Loucy (cell line): ENCODE measurements at regions not wholly inside any gene's neighbourhood (a gene's known extent, or its start where the extent isn't known, plus 50 kb on each side); places are given as distances from the start of the nearest gene placed in this dataset.

ENCODE experiments used
- H2AFZ ChIP-seq: fragments of 200-600 bp; sonication (generic); 2 replicates; pipeline ENCODE4 v1.6.0; 2016; ENCODE audit warnings: antibody characterized with exemption, mild to moderate bottlenecking, low read length, moderate library complexity
- H3F3A ChIP-seq: fragments of 200-600 bp; 2 replicates; pipeline ENCODE4 v1.6.0; 2016; ENCODE audit warnings: antibody characterized with exemption, low read depth, mild to moderate bottlenecking
- H3K27me3 ChIP-seq: fragments of 200-600 bp; sonication (generic); 2 replicates; pipeline ENCODE4 v1.6.1; 2014; ENCODE audit warnings: low read length, mild to moderate bottlenecking; ENCODE audit not compliant: insufficient read depth, poor library complexity, severe bottlenecking
- H3K36me3 ChIP-seq: fragments of 200-600 bp; sonication (generic); 2 replicates; pipeline ENCODE4 v1.6.1; 2016; ENCODE audit warnings: low read length; ENCODE audit not compliant: insufficient read depth
- H3K4me1 ChIP-seq: fragments of 200-600 bp; sonication (generic); 2 replicates; pipeline ENCODE4 v1.5.1; 2014; ENCODE audit warnings: low read length, mild to moderate bottlenecking; ENCODE audit not compliant: insufficient read depth, poor library complexity, severe bottlenecking
- H3K4me2 ChIP-seq: fragments of 200-600 bp; sonication (generic); 2 replicates; pipeline ENCODE4 v1.6.0; 2014; ENCODE audit warnings: antibody characterized with exemption, low read length, low read depth, mild to moderate bottlenecking; ENCODE audit not compliant: poor library complexity, severe bottlenecking
- H3K4me3 ChIP-seq: fragments of 200-600 bp; sonication (generic); 2 replicates; pipeline ENCODE4 v1.5.1; 2014; ENCODE audit warnings: low read length, mild to moderate bottlenecking, mixed read lengths; ENCODE audit not compliant: poor library complexity, severe bottlenecking
- H3K79me2 ChIP-seq: fragments of 200-600 bp; sonication (generic); 2 replicates; pipeline ENCODE4 v1.6.1; 2014; ENCODE audit warnings: low read length; ENCODE audit not compliant: insufficient read depth
- H3K9ac ChIP-seq: fragments of 200-600 bp; sonication (generic); 2 replicates; pipeline ENCODE4 v1.6.0; 2014; ENCODE audit warnings: mild to moderate bottlenecking, low read depth, low read length, moderate library complexity; ENCODE audit not compliant: poor library complexity, severe bottlenecking
- H3K9me2 ChIP-seq: fragments of 200-600 bp; sonication (generic); replicated peaks from 2 replicates; pipeline ENCODE4 v1.6.1; 2016; ENCODE audit warnings: low read depth, low read length, mixed read lengths
- H3K9me3 ChIP-seq: fragments of 200-600 bp; sonication (generic); 2 replicates; pipeline ENCODE4 v1.6.1; 2014; ENCODE audit warnings: mild to moderate bottlenecking, antibody characterized with exemption, low read length, low read depth; ENCODE audit not compliant: insufficient read depth
- H4K20me1 ChIP-seq: fragments of 200-600 bp; sonication (generic); 2 replicates; pipeline ENCODE4 v1.6.0; 2014; ENCODE audit warnings: antibody characterized with exemption, low read length, mild to moderate bottlenecking; ENCODE audit not compliant: insufficient read depth, poor library complexity, severe bottlenecking
- EZH2phosphoT487 ChIP-seq: fragments of 200-600 bp; IDR thresholded peaks from 2 replicates; pipeline ENCODE4 v1.6.1; 2018; ENCODE audit warnings: antibody characterized with exemption, mild to moderate bottlenecking, moderate library complexity, borderline replicate concordance
- TF ChIP-seq, protein P1 (sequence below): fragments of 200-600 bp; sonication (generic); conservative IDR thresholded peaks from 2 replicates; pipeline ENCODE4 v1.5.1; 2014; ENCODE audit warnings: mild to moderate bottlenecking, antibody characterized with exemption, low read length

- peak overlapping the region; percentile 91 for H2AFZ ChIP-seq
- peaks cover 8% of the 10 kb centered on the region for H3F3A ChIP-seq
- H4K20me1 ChIP-seq: no peaks in the 10 kb centered on the region
- H3K27me3 ChIP-seq: no peaks in the 10 kb centered on the region
- TF ChIP-seq EZH2phosphoT487: no peak
- TF ChIP-seq, protein P1, sequence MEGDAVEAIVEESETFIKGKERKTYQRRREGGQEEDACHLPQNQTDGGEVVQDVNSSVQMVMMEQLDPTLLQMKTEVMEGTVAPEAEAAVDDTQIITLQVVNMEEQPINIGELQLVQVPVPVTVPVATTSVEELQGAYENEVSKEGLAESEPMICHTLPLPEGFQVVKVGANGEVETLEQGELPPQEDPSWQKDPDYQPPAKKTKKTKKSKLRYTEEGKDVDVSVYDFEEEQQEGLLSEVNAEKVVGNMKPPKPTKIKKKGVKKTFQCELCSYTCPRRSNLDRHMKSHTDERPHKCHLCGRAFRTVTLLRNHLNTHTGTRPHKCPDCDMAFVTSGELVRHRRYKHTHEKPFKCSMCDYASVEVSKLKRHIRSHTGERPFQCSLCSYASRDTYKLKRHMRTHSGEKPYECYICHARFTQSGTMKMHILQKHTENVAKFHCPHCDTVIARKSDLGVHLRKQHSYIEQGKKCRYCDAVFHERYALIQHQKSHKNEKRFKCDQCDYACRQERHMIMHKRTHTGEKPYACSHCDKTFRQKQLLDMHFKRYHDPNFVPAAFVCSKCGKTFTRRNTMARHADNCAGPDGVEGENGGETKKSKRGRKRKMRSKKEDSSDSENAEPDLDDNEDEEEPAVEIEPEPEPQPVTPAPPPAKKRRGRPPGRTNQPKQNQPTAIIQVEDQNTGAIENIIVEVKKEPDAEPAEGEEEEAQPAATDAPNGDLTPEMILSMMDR: no peak
- no peaks in the 10 kb centered on the region for H3K9me3 ChIP-seq
- H3K4me1 ChIP-seq: peaks cover 34% of the 10 kb centered on the region
- H3K4me2 ChIP-seq: peak overlapping the region; percentile 90
- peak overlapping the region; percentile 74 for H3K9ac ChIP-seq
- H3K9me2 ChIP-seq: no peaks in the 10 kb centered on the region
- H3K79me2 ChIP-seq: no peaks in the 10 kb centered on the region
- no peaks in the 10 kb centered on the region for H3K36me3 ChIP-seq
- H3K4me3 ChIP-seq: peak overlapping the region; percentile 66
These were observed 548.8 kb upstream of the CDH18 start for GRCh38 chr5:20536813-20537212.

GRCh38 chr5:20536341-20536740 lies 548.3 kb upstream of the CDH18 start:
- H4K20me1 ChIP-seq: no peaks in the 10 kb centered on the region
- no peaks in the 10 kb centered on the region for H3K36me3 ChIP-seq
- H3K27me3 ChIP-seq: no peaks in the 10 kb centered on the region
- H3K4me3 ChIP-seq: peak overlapping the region; percentile 66
- H2AFZ ChIP-seq: peak overlapping the region; percentile 91
- H3F3A ChIP-seq: peaks cover 8% of the 10 kb centered on the region
- TF ChIP-seq, protein P1: no peak
- no peak for TF ChIP-seq EZH2phosphoT487
- no peaks in the 10 kb centered on the region for H3K79me2 ChIP-seq
- peaks cover 34% of the 10 kb centered on the region for H3K4me1 ChIP-seq
- peak overlapping the region; percentile 74 for H3K9ac ChIP-seq
- H3K4me2 ChIP-seq: peak overlapping the region; percentile 90
- H3K9me2 ChIP-seq: no peaks in the 10 kb centered on the region
- H3K9me3 ChIP-seq: no peaks in the 10 kb centered on the region

DNA sequence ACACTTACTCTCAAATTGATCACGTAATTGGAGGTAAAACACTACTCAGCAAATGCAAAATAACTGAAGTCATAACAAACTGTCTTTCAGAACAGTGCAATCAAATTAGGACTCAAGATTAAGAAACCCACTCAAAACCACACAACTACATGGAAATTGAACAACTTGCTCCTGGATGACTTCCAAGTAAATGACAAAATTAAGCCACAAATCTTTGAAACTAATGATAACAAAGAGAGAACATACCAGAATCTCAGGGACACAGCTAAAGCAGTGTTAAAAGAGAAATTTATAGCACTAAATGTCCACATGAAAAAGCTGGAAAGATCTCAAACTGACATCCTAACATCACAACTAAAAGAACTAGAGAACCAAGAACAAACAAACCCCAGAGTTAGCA lies 540.5 kb upstream of the CDH18 start:
- Histone ChIP-seq H3K79me2 (no peaks in the 10 kb centered on the region), H4K20me1 (no peaks in the 10 kb centered on the region), H3F3A (no peaks in the 10 kb centered on the region), H2AFZ (no peak overlapping the region), H3K4me1 (no peaks in the 10 kb centered on the region), H3K9ac (no peak overlapping the region), H3K4me3 (no peak overlapping the region), H3K27me3 (no peaks in the 10 kb centered on the region), H3K9me3 (no peaks in the 10 kb centered on the region), H3K9me2 (no peaks in the 10 kb centered on the region), H3K36me3 (no peaks in the 10 kb centered on the region), H3K4me2 (no peak overlapping the region)
- TF ChIP-seq, protein P1: no peak
- no peak for TF ChIP-seq EZH2phosphoT487
